ENCODE measurements at regions not wholly inside any gene's neighbourhood (a gene's known extent, or its start where the extent isn't known, plus 50 kb on each side); places are given as distances from the start of the nearest gene placed in this dataset.

DNA sequence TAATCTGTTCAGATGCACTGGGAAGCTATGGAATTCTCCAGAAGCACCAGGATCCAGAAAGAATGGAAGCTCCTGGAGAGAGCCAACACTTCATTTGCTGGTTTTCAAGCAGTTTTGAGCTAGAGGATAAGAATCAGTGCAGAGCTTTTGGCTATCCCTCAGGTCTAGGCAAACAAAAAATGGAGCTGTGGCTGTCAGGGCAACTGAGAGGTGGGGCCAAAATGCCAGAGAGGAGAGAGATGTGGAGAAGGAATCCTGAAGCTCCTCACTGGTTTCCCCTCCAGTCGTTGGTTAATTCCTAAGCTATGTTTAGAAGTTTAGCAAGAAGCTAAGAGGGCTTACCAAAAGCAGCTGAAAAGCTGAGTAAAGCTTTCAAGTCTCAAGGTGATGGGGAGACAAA is 294.2 kb upstream of the JARID2 start:
- intact Hi-C loops (cut with DNase I) = no loop called here
- no peak for DNase-seq

DNA sequence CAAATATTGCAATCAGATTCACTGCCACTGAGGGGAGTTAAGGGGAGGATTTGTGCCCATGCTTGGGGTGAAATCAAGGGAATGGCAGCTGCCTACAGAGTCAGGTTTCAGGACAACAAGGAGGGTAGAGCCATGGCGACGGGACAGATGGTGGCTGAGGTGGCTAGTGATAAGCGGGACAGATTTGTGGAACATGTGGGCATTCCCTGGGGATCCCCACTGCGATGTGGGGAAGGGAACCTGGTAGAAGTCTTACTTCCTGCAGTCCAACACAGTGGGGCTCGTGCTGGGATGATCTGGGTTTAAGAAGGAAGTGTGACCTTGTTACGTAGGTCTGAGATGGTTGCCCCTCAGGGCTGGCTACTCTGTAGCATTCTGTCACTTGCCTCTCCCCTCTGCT is 292.0 kb upstream of the JARID2 start:
- DNase-seq = no peak
- intact Hi-C loops (cut with DNase I) = no loop called here

DNA sequence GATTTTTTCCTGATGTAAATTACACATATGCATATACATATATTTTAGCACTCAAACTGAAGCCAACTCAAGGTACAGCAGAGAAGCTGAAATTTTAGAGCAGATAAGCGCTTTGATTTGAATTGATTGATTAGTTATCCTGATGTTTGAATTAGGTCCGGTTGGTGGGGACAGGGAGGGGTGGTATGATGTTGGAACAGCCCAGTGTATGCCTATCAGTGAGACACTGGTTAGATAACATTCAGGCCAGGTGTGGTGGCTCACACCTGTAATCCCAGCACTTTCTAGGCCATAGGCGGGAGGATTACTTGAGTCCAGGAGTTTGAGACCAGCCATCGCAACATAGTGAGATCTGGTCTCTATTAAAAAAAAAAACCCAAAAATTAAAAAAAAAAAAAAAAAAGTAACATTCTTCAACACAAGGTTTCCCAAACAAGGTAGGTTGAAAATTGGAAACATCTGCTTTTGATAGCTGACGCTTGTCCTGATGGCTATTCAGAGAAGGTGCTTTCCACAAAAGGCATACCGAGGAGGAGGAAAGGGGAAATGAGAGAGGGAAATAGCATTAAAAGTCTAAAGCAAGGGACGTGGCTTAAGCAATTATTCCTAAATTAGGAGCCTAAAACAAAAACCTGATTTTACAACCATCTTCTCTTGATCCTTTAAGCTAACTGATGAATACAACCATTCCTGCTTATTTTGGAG is 288.4 kb upstream of the JARID2 start:
- DNase-seq = no peak
- intact Hi-C loops (cut with DNase I) = no loop called here

DNA sequence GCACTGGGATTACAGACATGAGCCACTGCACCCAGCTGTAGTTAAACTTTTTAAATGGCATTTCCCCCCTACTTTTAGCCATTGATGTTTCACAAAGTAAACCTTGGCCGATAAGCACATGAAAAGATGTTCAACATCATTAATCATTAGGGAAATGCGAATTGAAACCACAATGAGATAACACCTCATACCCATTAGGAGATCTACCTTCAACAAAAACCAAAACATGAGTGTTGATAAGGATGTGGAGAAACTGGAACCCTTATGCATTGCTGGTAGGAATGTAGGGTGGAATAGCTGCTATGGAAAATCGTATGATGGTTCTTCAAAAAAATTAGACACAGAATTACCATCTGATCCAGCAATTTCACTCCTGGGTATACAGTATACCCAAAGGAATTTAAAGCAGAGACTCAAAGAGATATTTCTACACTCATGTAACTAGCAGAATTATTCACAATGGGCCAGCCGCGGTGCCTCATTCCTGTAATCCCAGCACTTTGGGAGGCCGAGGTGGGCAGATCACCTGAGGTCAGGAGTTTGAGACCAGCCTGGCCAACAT is 286.5 kb upstream of the JARID2 start:
- no peak for DNase-seq
- intact Hi-C loops (cut with DNase I) = no loop called here

DNA sequence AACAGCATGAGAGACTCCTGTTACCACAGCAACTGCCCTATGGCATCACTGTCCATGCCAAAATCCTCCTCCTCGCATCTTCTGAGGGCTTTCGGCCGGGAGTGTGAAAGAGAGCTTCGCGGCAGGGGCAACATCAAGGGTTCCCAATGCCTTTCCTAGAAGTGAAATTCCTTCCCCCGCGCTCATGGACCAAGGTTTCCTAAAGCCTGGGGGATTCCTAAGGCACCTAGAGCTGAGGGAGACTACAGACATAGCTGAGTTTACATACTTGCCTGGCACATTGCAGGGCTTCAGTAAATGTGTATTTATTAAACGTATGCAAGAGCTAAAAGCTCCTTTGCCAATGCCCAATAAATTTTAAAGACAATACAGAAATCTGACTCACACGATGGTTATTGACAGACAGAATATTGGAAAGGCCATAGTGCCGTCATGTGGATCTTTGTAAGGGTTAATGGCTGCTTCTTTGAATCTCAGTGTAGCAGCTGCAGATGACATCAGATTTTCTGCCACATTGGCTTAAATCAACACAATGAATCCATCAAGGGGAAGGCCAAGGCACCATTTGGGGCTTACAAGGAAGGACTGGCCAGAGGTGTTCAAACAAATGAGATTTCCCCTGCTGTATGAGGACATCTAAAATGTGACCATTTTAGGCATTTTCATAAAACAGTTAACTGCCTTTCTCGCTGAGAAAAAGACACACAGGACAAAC is 281.2 kb upstream of the JARID2 start:
- DNase-seq = no peak
- intact Hi-C loops (cut with DNase I) = no loop called here

DNA sequence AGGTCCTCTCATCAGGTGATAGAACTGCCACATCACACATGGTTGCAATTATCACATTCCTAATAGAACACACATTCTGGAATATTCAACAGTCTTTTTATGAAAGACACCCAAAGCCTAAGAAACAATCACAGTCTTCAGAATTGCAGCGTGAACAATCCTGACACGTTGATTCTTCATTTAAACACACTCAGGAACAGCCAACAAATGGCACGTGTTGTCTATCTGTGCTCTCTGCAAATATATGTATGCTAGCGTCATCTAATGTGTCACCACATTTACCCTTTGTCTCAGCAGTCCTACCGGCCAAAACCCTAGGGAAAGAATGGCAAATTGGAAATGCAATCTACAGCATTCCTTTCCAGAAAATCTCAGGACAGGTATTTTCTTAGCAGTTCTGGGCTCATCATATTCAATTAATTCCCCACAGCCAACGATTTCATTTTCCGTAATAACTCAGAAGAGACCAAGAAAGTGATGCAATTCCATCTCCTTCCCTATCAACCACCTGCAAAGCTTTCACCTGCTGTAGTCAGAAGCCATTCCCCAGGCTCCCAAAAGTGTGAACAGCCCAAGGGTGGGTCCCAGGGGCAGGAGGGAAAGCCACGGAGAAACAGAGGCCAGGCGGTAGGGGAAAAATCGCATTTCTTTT is 280.3 kb upstream of the JARID2 start:
- no peak for DNase-seq
- intact Hi-C loops (cut with DNase I) = no loop called here

DNA sequence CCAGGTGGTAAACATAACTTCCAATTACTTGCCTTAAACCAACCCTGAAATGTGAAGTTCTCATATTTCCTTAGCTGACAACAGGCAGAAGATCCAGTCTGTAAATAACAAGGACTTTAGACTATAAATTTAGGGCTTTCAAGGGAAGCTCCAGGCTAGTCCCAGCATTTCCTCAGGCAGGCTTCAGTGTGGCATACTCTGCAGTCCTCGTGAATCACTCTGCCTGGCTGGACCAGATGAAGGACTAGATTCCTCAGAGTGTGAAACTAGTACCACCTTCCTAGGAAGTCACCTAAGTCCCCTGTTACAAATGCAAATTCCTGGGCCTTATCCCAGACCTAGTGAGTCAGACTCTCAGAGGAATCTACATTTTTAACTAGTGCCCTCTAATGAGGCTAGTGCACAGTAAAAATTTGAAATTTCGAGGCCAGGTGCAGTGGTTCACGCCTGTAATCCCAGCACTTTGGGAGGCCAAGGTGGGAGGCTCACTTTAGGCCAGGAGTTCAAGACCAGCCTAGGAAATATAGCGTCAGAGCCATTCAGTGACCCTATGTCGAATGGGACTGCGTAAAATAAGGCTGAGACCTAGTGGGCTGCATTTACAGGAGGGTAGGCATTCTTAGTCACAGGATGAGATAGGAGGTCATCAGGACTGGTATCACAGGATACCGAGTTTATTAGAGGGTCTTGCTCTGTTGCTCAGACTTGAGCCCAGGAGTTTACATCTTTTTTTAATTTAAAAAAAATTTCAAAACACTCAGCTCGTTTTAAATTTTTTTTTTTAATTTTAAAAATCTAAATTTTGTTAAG is 279.6 kb upstream of the JARID2 start:
- intact Hi-C loops (cut with DNase I) = no loop called here
- DNase-seq = no peak

DNA sequence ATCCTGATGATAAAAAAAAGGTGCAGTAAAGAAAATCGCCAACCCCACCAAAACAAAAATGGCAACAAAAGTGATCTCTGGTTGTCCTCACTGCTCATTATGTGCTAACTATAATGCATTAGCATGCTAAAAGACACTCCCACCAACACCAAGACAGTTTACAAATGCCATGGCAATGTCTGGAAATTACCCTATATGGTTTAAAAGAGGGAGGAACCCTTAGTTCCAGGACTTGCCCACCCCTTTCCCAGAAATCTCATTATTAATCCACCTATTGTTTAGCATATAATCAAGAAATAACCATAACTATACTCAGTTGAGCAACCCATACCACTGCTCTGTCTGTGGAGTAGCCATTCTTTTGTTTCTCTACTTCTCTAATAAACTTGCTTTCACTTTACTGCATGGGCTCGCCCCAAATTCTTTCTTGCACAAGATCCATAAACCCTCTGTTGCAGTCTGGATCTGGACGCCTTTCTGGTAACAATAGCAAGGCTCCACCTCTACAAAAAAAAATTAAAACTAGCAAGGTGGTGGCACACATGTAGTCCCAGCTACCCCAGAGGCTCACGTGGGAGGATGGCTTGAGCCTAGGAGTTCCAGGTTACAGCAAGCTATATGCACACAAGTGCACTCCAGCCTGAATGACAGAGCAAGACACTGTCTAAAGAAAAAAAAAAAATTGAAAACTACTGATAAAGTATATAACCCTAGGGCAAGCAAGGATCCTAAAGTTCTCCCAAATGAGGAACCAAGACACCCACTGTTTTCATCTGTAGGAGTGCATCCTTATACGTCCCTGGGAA is 278.8 kb upstream of the JARID2 start:
- DNase-seq = no peak
- intact Hi-C loops (cut with DNase I) = no loop called here

DNA sequence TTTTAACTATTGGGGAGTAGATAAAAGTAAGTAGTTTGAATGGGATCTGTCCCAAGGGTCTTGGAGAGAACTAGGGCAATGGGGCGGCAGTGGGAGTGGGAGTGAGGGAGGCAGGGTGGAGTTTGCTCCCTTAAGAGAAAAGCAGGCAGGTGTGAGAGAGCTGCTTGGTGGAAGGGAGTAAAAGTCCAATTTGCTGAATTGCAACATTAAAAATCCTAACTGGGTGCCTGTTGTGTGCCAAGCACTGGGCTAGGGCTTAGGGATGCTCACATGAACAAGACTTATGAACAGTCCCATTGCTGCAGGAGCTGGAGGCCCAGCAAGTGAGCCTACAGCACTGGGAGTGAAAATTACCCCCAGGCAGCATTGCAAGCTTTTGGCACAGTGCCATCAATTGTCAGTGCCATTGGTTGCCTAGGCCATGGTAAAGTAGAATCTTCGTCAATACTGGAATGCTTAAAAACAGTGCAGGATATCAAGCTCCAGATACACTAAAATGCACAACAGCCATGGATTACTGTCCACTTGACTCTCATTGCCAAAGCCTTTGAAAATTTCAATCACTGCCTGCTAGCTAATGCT is 277.7 kb upstream of the JARID2 start:
- no peak for DNase-seq
- intact Hi-C loops (cut with DNase I) = no loop called here

DNA sequence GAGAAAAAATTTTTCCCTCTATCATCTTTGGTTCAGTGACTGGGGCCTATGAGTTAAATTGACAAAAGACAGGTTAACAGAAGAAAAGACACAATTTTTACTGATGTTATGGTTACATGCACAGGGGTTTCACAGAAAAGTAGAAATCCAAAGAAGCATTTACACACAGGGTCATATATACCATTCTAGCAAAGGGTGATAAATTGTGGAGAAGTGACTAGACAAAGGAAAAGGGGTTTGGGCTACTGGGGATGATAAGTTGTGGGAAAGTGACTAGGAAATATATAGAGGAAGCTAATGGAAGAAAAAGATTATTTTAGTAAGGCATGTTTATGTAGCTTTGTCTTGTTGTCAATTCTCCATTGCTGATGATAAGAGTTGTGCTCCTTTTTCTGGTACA is 276.7 kb upstream of the JARID2 start:
- DNase-seq = no peak
- intact Hi-C loops (cut with DNase I) = no loop called here

DNA sequence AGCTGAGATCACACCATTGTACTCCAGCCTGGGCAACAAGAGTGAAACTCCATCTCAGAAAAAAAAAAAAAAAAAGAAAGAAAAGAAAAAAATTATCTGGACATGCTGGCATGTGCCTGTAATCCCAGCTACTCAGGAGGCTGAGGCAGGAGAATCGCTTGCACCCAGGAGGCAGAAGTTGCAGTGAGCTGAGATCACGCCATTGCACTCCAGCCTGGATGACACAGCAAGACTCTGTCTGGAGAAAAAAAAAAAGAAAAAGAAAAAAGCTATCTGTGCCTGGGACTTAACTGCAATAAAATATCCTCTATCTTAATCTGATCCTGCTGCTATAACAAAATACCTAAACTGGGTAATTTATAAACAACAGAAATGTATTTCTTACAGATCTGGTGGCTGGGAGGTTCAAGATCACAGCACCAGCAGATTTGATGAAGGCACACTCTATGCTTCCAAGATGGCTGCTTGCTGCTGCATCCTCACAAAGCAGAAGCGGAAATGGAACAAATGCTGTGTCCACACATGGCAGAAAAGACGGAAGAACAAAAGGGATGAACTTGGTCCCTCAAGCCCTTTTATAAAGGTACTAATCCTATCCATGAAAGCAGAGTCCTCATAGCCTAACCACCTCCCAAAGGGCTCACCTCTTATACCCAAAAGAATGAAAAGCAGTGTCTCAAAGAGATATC is 273.3 kb upstream of the JARID2 start:
- DNase-seq = no peak
- intact Hi-C loops (cut with DNase I) = no loop called here

DNA sequence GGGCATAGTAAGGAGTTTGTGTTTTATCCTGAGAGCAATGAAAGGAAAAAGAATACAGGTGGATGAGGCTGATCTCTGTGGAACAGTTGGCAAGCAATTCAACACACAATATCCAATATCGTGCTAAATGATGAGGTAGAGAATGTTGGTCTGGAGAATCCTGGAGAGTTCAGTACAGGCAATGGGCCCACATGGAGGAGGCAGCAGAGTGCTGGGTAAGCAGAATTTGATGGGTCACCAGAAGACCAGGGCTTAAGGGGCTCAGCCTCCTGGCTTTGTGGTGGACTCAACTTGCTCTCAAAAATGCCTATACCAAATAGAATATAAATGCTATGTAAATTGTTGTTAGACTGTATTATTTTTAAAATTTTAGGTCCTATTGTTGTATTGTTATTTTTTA is 271.5 kb upstream of the JARID2 start:
- DNase-seq = no peak

DNA sequence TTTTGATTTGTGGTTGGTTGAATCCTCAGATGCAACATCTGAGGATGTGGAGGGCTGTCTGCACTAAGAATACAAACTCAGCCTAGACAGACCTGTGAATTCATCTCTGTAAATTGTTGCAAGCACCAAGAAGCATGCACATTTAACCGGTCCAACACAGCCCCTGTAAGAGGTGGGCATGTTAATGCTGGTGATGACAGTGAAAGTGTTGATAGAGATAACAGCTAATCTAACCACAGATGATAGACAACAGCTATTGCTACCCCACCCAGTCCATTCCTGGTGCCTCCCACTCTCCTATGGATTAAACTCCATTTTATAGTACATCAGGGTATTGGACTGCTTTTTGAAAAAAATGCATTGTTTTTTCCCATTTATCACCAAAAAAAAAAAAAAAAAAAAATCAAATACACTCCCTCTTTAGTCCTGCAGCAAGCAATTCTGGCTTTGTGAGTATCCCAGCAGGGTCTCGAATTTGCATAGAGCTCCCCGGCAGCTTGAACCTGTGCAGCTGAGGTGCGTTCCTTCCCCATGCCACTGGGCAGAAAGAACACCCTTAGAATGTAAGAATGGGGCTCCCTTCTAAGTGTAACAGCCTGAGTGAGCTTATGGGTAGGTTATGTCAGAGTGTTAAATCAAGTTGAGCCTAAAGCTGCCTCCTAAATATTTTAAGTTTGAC is 270.9 kb upstream of the JARID2 start:
- no peak for DNase-seq
- intact Hi-C loops (cut with DNase I) = no loop called here

More for the DNA sequence above, 271.5 kb upstream of the JARID2 start:
- intact Hi-C loops (cut with DNase I) = no loop called here

DNA sequence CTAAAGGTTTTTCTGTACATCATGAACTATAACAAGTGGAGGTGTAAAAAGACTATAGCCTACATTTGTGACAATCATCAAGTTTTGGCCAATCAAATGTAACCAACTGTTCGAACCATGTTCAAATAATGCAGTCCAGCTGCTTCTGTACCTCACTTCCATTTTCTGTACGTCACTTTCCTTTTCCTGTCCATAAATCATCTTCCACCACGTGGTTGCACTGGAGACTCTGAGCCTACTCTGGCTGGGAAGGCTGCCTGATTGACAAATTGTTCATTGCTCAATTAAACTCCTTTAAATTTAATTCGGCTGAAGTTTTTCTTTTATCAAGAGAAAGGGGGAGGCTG is 270.4 kb upstream of the JARID2 start:
- intact Hi-C loops (cut with DNase I) = no loop called here
- no peak for DNase-seq

DNA sequence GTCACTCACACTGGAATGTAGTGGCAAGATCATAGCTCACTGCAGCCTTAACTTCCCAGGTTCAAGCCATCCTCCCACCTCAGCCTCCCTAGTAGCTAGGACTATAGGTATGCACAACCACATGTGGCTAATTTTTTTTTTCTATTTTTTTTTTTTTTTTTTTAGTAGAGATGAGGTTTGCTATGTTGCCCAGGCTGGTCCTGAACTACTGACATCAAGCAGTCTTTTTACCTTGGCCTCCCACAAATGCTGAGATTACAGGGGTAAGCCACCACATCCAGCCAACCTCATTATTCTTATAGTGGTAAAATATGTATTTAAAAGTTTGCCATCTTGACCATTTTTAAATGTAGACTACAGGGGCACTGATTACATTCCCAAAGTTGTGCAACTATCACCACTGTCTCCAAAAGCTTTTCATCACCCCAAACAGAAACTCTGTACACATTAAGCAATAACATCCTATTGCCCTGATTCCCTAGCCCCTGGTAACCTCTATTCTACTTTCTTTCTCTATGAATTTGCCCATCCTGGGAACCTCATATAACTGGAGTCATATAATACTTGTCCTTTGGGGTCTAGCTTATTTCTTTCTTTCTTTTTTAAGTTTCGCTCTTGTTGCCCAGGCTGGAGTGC is 268.0 kb upstream of the JARID2 start:
- intact Hi-C loops (cut with DNase I) = no loop called here
- DNase-seq = no peak

DNA sequence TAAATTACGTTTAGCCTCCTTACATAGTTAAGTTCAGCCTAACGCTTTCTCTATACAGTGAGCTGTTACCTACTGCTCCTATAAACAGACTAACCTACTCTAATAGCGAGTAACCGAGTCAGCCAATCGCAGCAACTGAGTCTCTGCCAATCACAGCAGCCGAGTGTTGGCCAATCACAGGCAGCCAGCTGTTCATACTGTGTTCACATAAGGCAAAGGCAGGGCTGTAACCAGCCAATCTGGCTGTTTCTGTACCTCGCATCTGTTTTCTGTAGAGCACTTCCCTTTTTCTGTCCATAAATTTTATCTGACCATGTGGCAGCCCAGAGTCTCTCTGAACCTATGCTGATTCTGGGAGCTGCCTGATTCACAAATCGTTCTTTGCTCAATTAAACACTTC is 263.9 kb upstream of the JARID2 start:
- intact Hi-C loops (cut with DNase I) = no loop called here
- DNase-seq = no peak

DNA sequence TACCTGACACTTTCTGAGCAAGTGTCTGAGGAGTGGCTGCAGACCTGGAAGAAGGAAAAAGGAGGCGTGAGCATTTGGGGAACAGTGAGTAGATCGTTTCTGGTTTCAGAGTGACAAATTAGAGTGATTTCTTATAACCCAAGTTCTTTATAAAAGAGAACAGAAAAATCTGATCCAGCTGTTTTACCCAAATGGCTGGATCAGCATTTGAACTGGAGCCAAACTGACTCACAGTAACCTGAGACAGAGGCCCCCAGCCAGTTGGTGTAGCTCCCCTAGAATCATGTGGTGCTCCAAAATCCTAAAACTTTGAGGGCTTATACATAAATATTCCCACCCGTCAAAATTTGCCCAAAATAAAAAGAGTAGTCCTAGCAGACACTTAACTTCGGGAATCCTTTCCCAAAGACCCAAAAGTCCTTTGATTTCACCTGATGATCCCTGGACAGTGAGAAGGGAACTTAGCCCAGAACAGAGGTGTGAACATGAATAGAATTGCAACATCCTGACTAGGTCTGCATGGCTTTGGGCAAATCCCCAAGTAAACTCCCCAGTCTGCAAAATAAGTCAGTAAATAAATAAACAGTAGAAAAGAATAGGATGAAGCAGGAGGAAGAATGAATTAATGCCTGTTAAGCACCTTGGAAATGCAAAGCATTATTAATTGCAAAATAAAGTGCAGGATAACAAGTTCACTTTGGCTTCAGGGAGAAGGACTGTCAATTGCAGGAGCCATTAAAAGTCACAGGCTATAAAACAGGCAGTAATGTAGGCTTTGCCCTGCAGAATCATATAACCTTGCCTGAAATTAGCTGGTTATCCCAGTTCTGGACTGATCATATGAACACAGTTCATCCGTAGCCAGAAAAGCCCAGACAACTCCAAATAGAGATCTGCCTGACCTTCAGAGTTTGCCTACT is 262.0 kb upstream of the JARID2 start:
- DNase-seq = no peak

More for the DNA sequence above, 262.0 kb upstream of the JARID2 start:
- intact Hi-C loops (cut with DNase I) = no loop called here

All from posterior cingulate gyrus (tissue), 11 donors.